SK-N-MC (cell line): ENCODE measurements at regions not wholly inside any gene's neighbourhood (a gene's known extent, or its start where the extent isn't known, plus 50 kb on each side); places are given as distances from the start of the nearest gene placed in this dataset.

Experiments
- EZH2 ChIP-seq: fragments of 200-600 bp; sonication (generic); IDR thresholded peaks from one replicate; pipeline ENCODE4 v1.6.1; 2017; ENCODE audit warnings: antibody characterized with exemption
- FOXP2 ChIP-seq: optimal IDR thresholded peaks from 2 replicates; pipeline ENCODE3; 2011; ENCODE audit warnings: mild to moderate bottlenecking, moderate library complexity; ENCODE audit not compliant: insufficient read depth; ENCODE audit errors: extremely low read length, control extremely low read depth
- POLR2AphosphoS5 ChIP-seq: IDR thresholded peaks from 2 replicates; pipeline ENCODE4 v1.6.1; 2012; ENCODE audit warnings: mild to moderate bottlenecking, low read depth, low read length, borderline replicate concordance

- TF ChIP-seq EZH2 (no peak), POLR2AphosphoS5 (no peak), FOXP2 (no peak)
Measured at GRCh38 chr3:99111235-99111634, 209.7 kb upstream of the DCBLD2 start.
